ENCODE measurements at regions not wholly inside any gene's neighbourhood (a gene's known extent, or its start where the extent isn't known, plus 50 kb on each side); places are given as distances from the start of the nearest gene placed in this dataset.
A peak's percentile ranks its signal among the peaks of the same experiment; 100 is the strongest.
"Not testable (repeated sequence)": the region's sequence is repeated elsewhere in the genome, so short reads cannot be mapped to it uniquely, and the experiment has no call there.

GRCh38 chr6:14894105-14894504 lies 351.8 kb upstream of the JARID2 start:
- ATAC-seq = no peak

GRCh38 chr6:14896475-14896874 lies 349.4 kb upstream of the JARID2 start:
- no peak for ATAC-seq

GRCh38 chr6:14897831-14898230 lies 348.0 kb upstream of the JARID2 start:
- ATAC-seq = no peak

- not testable (repeated sequence) for ATAC-seq
Measured at GRCh38 chr6:14899441-14899840, 346.4 kb upstream of the JARID2 start.

GRCh38 chr6:14900919-14901318 lies 344.9 kb upstream of the JARID2 start:
- no peak for ATAC-seq

- peak; percentile 67 for ATAC-seq
Measured at GRCh38 chr6:14903176-14904038, 342.5 kb upstream of the JARID2 start.

GRCh38 chr6:14905201-14905600 lies 340.7 kb upstream of the JARID2 start:
- ATAC-seq = no peak

GRCh38 chr6:14906621-14907020 lies 339.2 kb upstream of the JARID2 start:
- ATAC-seq = no peak

GRCh38 chr6:14910692-14911547 lies 334.9 kb upstream of the JARID2 start:
- peak; percentile 48 for ATAC-seq

GRCh38 chr6:14912226-14912625 lies 333.6 kb upstream of the JARID2 start:
- no peak for ATAC-seq

- no peak for ATAC-seq
Measured at GRCh38 chr6:14912706-14913105, 333.2 kb upstream of the JARID2 start.

GRCh38 chr6:14913931-14914330 lies 331.9 kb upstream of the JARID2 start:
- no peak for ATAC-seq

GRCh38 chr6:14915888-14916832 lies 329.7 kb upstream of the JARID2 start:
- no peak for ATAC-seq

GRCh38 chr6:14917109-14917910 lies 328.6 kb upstream of the JARID2 start:
- no peak for ATAC-seq

- ATAC-seq = no peak
Measured at GRCh38 chr6:14918200-14918907, 327.5 kb upstream of the JARID2 start.

GRCh38 chr6:14919038-14919670 lies 326.7 kb upstream of the JARID2 start:
- ATAC-seq = no peak

GRCh38 chr6:14920276-14920675 lies 325.6 kb upstream of the JARID2 start:
- ATAC-seq = no peak

- peak; percentile 47 for ATAC-seq
Measured at GRCh38 chr6:14921170-14921569, 324.7 kb upstream of the JARID2 start.

GRCh38 chr6:14921878-14922671 lies 323.8 kb upstream of the JARID2 start:
- ATAC-seq = peak; percentile 10

All from esophagus mucosa (tissue), 1 donor.